IPS DF 4.7 (cell line): ENCODE measurements at regions not wholly inside any gene's neighbourhood (a gene's known extent, or its start where the extent isn't known, plus 50 kb on each side); places are given as distances from the start of the nearest gene placed in this dataset.

Source experiments
- DNase-seq: peaks from one replicate; pipeline ENCODE4 v3.0.0-alpha.2; 2013; ENCODE audit warnings: low spot score; ENCODE audit errors: extremely low read depth

- no peak for DNase-seq
These were observed 88.4 kb downstream of the CTTN start for GRCh38 chr11:70486731-70487130.

GRCh38 chr11:70487160-70487559 is 88.8 kb downstream of the CTTN start:
- no peak for DNase-seq

- no peak for DNase-seq
These were observed 89.4 kb downstream of the CTTN start for GRCh38 chr11:70487756-70488155.

- no peak for DNase-seq
These were observed 89.9 kb downstream of the CTTN start for GRCh38 chr11:70488171-70488703.

GRCh38 chr11:70489276-70489675 is 90.9 kb downstream of the CTTN start:
- no peak for DNase-seq

- DNase-seq = no peak
These were observed 91.9 kb downstream of the CTTN start for GRCh38 chr11:70490208-70490607.

GRCh38 chr11:70490723-70491558 is 92.6 kb downstream of the CTTN start:
- DNase-seq = no peak

- no peak for DNase-seq
These were observed 93.6 kb downstream of the CTTN start for GRCh38 chr11:70491696-70492472.

- DNase-seq = no peak
These were observed 94.8 kb downstream of the CTTN start for GRCh38 chr11:70493089-70493474.

- DNase-seq = no peak
These were observed 95.6 kb downstream of the CTTN start for GRCh38 chr11:70493891-70494290.

GRCh38 chr11:70494559-70495350 is 96.4 kb downstream of the CTTN start:
- no peak for DNase-seq

- DNase-seq = no peak
These were observed 97.3 kb downstream of the CTTN start for GRCh38 chr11:70495351-70496310.

GRCh38 chr11:70496591-70497535 is 98.5 kb downstream of the CTTN start:
- DNase-seq = no peak

- DNase-seq = no peak
These were observed 99.3 kb downstream of the CTTN start for GRCh38 chr11:70497536-70498075.

- DNase-seq = no peak
These were observed 99.8 kb downstream of the CTTN start for GRCh38 chr11:70498171-70498571.

GRCh38 chr11:70498976-70499801 is 100.9 kb downstream of the CTTN start:
- no peak for DNase-seq

- DNase-seq = no peak
These were observed 101.9 kb downstream of the CTTN start for GRCh38 chr11:70500076-70500847.
